Heart right ventricle (tissue), 16 donors: ENCODE measurements at regions not wholly inside any gene's neighbourhood (a gene's known extent, or its start where the extent isn't known, plus 50 kb on each side); places are given as distances from the start of the nearest gene placed in this dataset.

Source experiments
- ATAC-seq, 8 donors: fragments of 200-7000 bp; cut with Tn5 transposase; one replicate each; pipeline ENCODE4 v1.9.1; 2020; ENCODE audit warnings: mild to moderate bottlenecking in 8 of 8, moderate library complexity in 8 of 8, moderate number of reproducible peaks in 1 of 8
- DNase-seq, 2 donors: peaks; one replicate each; pipeline ENCODE4 v3.0.0-alpha.2; 2020
- H3K27ac ChIP-seq, 10 donors: fragments of 200-600 bp; sonication (generic) in 2 of 10; one replicate each; pipeline versions ENCODE4 v1.5.0 to v1.8.0; 2020 to 2022; ENCODE audit warnings: mild to moderate bottlenecking in 3 of 10
- H3K27me3 ChIP-seq, 7 donors: fragments of 200-600 bp; one replicate each; pipeline ENCODE4 v1.8.0; 2021 to 2022; ENCODE audit warnings: mild to moderate bottlenecking in 2 of 7
- H3K36me3 ChIP-seq, 9 donors: fragments of 200-600 bp; sonication (generic) in 1 of 9; one replicate each; pipeline versions ENCODE4 v1.5.0 to v1.8.0; 2020 to 2022; ENCODE audit warnings: mild to moderate bottlenecking in 2 of 9
- H3K4me1 ChIP-seq, 9 donors: fragments of 200-600 bp; sonication (generic) in 1 of 9; one replicate each; pipeline versions ENCODE4 v1.5.0 to v1.8.0; 2020 to 2022; ENCODE audit warnings: mild to moderate bottlenecking in 4 of 9
- H3K4me3 ChIP-seq, 10 donors: fragments of 200-600 bp; sonication (generic) in 2 of 10; one replicate each; pipeline versions ENCODE4 v1.5.0 to v1.8.0; 2020 to 2022; ENCODE audit warnings: mild to moderate bottlenecking in 7 of 10, moderate library complexity in 2 of 10
- H3K9me3 ChIP-seq, 11 donors: fragments of 200-600 bp in 10 of 11; sonication (generic) in 2 of 11; one replicate each; pipeline versions ENCODE4 v1.5.0 to v1.8.0; 2013 to 2022; ENCODE audit warnings: mild to moderate bottlenecking in 2 of 11, control low read depth in 1 of 11, moderate library complexity in 1 of 11
- CTCF ChIP-seq, 9 donors: fragments of 200-600 bp; sonication (generic) in 2 of 9; IDR thresholded peaks; one replicate each; pipeline versions ENCODE4 v1.5.0 to v1.8.0; 2021 to 2022; ENCODE audit warnings: antibody characterized with exemption in 9 of 9, mild to moderate bottlenecking in 5 of 9, moderate library complexity in 1 of 9
- WGBS, 2 donors: extraction: QIAGEN DNeasy Blood & Tissue Kit; methylation state at CpG; one replicate each; pipeline ENCODE4 v1.1.7; 2013; ENCODE audit warnings: inconsistent platforms in 1 of 2; 5-methylcytosine and 5-hydroxymethylcytosine counted together
- intact Hi-C, 10 donors: fragments of 100-400 bp; cut with DNase I; formaldehyde crosslinking; loops; one replicate each; pipeline versions ENCODE4 v1.11.1 to v1.14.2; 2022
- donor health status: Arrhythmogenic right ventricular cardiomyopathy.
- donor health status: ischemic (EF 13 %, LVEDD 7.1; RV severe dilation, severe dysfunction).
- donor health status: healthy with polysubstance abuse.
- donor health status: DM: no; HTN: yes; CAD: no.
- donor health status: DM: no; HTN: no; CAD: no.
- donor health status: ischemic (EF 25% LVEDD 6.9; RV normal size, moderate dysfunction).
- donor health status: ischemic (EF 25% LVEDD 5.7; RV mildly dilated, moderate dysfunction).
- donor health status: healthy.
- donor health status: DM: yes; HTN: yes; CAD: no.
- donor health status: Ischemic cardiomyopathy.
- donor health status: ischemic (EF 35%, LVEDD 5.7; RV mildly dilated, moderate dysfunction).
- donor health status: nonischemic (EF 11% LVEDD 7.7; RV severe dilation, severe dysfunction).
- donor health status: DM: yes; HTN: yes; CAD: no.
- donor health status: PGD.
- donor health status: ischemic (EF 29% LVEDD 5.4; RV normal size, mild dysfunction).
- donor health status: nonischemic (EF 23%, LVEDD 6.1; RV moderate dilation, normal function).

GRCh38 chr3:84245789-84246188 lies 713.0 kb upstream of the CADM2 start:
- 70 to 79% methylated on average over 1 of the region's 1 CpG for WGBS, 2 donors
- Histone ChIP-seq H3K9me3 (peaks cover 0 to 52% (median 4%) of the 10 kb centered on the region in 11 donors), H3K36me3 (no peaks in the 10 kb centered on the region), H3K27ac (no peak overlapping the region), H3K4me3 (no peak overlapping the region), H3K4me1 (no peaks in the 10 kb centered on the region), H3K27me3 (no peaks in the 10 kb centered on the region)
- intact Hi-C loops: no loop called here
- TF ChIP-seq CTCF (IDR thresholded peaks at IDR 0.05): no peak
- ATAC-seq (no peak), DNase-seq (no peak)

- Histone ChIP-seq H3K4me3 (no peak overlapping the region), H3K9me3 (no peaks in the 10 kb centered on the region), H3K36me3 (no peaks in the 10 kb centered on the region), H3K27me3 (no peaks in the 10 kb centered on the region), H3K27ac (no peak overlapping the region), H3K4me1 (no peaks in the 10 kb centered on the region)
- intact Hi-C loops: no loop called here
- TF ChIP-seq CTCF (IDR thresholded peaks at IDR 0.05): no peak
- ATAC-seq: no peak
- 65 to 77% methylated on average over 3 of the region's 3 CpGs for WGBS, 2 donors
- no peak for DNase-seq
Observed at GRCh38 chr3:84260596-84260995, 698.2 kb upstream of the CADM2 start.

- Histone ChIP-seq H3K9me3 (peaks cover 0 to 41% (median 0%) of the 10 kb centered on the region in 11 donors), H3K27ac (no peak overlapping the region), H3K36me3 (no peaks in the 10 kb centered on the region), H3K4me3 (no peak overlapping the region), H3K4me1 (no peaks in the 10 kb centered on the region), H3K27me3 (no peaks in the 10 kb centered on the region)
- TF ChIP-seq CTCF (IDR thresholded peaks at IDR 0.05): no peak
- DNase-seq (no peak), ATAC-seq (no peak)
- intact Hi-C loops: no loop called here
- WGBS, 2 donors: 88 to 94% methylated on average over 4 of the region's 4 CpGs
Observed at GRCh38 chr3:84265768-84266167, 693.0 kb upstream of the CADM2 start.

- DNase-seq: no peak
- no peaks in the 10 kb centered on the region for H3K27me3 ChIP-seq
- no peaks in the 10 kb centered on the region for H3K36me3 ChIP-seq
- H3K4me3 ChIP-seq: no peak overlapping the region
- H3K9me3 ChIP-seq: peaks cover 0 to 4% (median 0%) of the 10 kb centered on the region in 11 donors
- no peaks in the 10 kb centered on the region for H3K4me1 ChIP-seq
- whole genome bisulfite sequencing, 2 donors: 61 to 62% methylated on average over 2 of the region's 2 CpGs
- H3K27ac ChIP-seq: no peak overlapping the region
- TF ChIP-seq CTCF (IDR thresholded peaks at IDR 0.05): no peak
- no peak for ATAC-seq
- intact Hi-C loops: no loop called here
Observed at GRCh38 chr3:84275532-84275931, 683.3 kb upstream of the CADM2 start.
